ENCODE measurements at regions not wholly inside any gene's neighbourhood (a gene's known extent, or its start where the extent isn't known, plus 50 kb on each side); places are given as distances from the start of the nearest gene placed in this dataset.

DNA sequence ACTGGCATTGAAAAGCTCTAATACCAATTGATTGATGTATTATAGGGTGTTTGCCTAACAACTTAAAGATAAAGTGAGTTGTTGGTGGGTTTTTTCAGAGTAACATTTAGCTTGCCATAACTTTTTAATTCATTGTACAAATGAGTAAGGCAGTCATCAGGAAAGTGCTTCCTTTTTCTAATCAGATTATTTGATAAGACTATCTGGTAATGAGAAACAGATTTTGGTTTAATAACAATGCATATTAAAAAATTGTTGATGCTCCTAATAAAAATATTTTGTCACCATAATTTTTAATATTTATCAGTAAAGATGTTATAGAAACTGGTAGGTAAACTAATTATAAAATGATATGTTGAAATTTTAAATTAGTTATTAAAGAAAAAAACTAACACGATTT is 51.3 kb downstream of the BLTP1 start:
- no peak for DNase-seq (ENCODE audit: low spot score)

- DNase-seq (ENCODE audit: low spot score), result no peak
Measured at GRCh38 chr4:122205687-122206086, 53.6 kb downstream of the BLTP1 start.

DNA sequence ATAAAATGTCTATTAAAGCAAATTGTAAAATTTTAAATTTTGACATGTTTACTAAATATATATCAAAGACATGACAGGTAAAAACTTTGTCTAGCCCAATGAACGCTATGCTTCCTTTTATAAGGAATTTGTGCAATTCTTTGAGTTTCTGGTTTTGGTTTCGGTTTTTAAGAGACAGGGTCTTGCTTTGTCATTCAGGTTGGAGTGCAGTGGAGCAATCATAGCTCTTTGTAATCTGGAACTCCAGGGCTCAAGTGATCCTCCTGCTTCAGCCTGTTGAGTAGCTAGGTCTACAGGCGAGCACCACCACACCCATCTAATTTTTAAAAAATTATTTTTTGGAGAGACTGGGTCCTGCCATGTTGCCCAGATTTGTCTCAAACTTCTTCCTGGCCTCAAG is 60.7 kb downstream of the BLTP1 start:
- no peak for DNase-seq (ENCODE audit: low spot score)

DNA sequence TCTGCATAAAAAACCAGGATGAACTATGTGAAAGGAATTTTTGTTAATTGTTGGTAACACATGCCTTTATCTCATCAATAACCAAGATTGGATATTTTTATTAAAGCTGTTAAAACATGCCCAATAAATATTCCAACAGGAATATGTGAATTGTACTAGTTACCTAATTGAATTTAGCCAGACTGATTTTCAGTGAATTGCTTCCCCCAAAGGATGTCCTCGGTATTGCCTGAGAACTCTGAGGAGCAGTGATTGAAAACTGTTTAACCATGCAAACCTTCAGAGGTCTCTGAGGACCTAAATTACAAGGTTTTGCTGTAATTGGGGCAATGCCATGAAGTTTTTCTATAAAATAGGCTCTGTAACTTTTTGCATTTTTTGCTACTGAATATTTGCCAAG is 66.6 kb downstream of the BLTP1 start:
- peak; percentile 4 for DNase-seq (ENCODE audit: low spot score)

GRCh38 chr4:122219356-122219755 is 67.2 kb downstream of the BLTP1 start:
- DNase-seq (ENCODE audit: low spot score), result no peak

- no peak for DNase-seq (ENCODE audit: low spot score)
Measured at GRCh38 chr4:122221322-122221721, 69.2 kb downstream of the BLTP1 start.

GRCh38 chr4:122224348-122224747 is 72.2 kb downstream of the BLTP1 start:
- DNase-seq (ENCODE audit: low spot score), result peak; percentile 9

DNA sequence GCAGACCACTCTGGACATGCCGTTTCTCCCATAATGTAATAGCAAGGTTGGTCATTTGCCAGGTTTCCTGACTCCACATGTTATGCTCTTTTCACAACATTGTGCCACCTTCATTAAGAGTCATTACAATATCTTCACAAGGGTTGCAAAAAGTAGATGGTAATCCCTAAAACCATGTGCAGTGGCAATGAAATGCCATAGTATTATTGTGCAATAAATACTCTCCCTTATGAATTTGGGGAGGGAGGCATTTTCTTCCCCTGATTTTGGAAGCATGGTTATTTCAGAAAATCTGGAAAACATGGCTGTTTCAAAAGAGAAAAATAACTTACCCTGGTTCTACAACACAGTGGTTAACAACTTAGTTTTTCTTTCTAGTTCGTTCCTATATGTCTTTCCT is 75.1 kb downstream of the BLTP1 start:
- no peak for DNase-seq (ENCODE audit: low spot score)

DNA sequence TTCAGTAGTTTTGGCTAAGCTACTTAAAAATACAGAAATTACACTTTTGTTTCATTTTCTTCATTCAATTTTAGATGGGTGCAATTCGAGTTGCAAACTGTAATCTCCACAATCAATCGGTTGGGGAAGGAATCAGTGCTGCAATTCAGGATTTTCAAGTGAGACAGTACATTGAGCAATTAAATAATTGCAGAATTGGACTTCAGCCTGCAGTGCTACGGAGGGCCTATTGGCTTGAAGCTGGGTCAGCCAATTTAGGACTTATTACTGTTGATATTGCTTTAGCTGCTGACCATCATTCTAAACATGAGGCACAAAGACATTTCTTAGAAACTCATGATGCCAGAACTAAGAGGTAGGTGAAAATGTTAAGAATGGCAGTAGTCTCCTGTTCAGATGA is 77.7 kb downstream of the BLTP1 start:
- no peak for DNase-seq (ENCODE audit: low spot score)

- DNase-seq (ENCODE audit: low spot score), result no peak
Measured at GRCh38 chr4:122232633-122233032, 80.5 kb downstream of the BLTP1 start.

- no peak for DNase-seq (ENCODE audit: low spot score)
Measured at GRCh38 chr4:122234686-122235085, 82.6 kb downstream of the BLTP1 start.

GRCh38 chr4:122243785-122244184 is 91.7 kb downstream of the BLTP1 start:
- DNase-seq (ENCODE audit: low spot score), result no peak

- DNase-seq (ENCODE audit: low spot score), result no peak
Measured at GRCh38 chr4:122244764-122245163, 92.6 kb downstream of the BLTP1 start.

DNA sequence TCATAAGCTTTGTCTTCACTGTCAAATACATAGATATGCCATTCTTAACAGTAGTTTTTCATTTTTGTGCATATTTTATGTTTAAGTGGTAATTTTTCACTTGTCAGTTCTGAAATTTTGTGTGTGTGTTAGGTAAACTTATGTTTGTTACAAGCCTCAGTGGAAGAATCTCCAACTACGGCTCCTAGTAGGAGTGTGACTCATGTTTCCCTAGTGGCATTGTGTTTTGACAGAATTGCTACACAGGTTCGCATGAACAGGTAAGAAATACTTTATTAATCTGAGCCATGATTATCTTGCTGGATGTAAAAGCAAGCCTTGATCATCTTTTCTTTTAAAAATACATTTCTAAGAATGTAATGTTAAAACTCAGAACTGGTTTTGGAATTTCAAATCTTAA is 94.4 kb downstream of the BLTP1 start:
- DNase-seq (ENCODE audit: low spot score), result no peak

DNA sequence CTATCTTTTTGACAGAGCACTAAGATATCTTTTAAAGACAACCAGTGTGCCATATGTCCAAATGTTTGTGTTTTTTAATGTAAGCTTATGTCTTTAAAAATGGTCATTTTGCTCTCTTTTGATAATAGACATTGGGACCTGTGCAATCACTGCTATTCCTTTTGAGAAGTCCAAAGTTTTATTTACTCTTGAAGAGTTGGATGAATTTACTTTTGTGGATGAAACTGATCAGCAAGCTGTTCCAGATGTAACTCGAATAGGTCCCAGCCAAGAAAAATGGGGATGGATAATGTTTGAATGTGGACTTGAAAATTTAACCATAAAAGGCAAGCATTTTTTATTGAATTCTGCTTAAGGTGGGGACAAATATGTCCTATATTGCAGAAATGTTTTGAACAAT is 97.2 kb downstream of the BLTP1 start:
- DNase-seq (ENCODE audit: low spot score), result no peak

GRCh38 chr4:122252584-122252983 is 100.5 kb downstream of the BLTP1 start:
- DNase-seq (ENCODE audit: low spot score), result no peak

DNA sequence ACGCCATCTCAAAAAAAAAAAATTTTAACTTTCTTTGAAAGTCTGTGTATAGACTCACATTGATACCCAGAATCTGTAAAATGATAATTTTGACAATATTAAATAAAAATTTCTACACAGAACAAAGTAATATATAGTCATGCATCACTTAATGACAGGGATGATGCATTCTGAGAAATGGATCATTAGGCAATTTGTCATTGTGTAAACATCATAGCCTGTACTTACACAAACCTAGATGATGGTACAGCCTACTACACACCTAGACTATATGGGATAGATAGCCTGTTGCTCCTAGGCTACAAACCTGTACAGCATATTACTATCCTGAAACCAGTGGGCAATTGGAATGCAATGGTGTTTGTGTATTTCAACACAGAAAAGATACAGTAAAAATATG is 107.7 kb downstream of the BLTP1 start:
- no peak for DNase-seq (ENCODE audit: low spot score)

DNA sequence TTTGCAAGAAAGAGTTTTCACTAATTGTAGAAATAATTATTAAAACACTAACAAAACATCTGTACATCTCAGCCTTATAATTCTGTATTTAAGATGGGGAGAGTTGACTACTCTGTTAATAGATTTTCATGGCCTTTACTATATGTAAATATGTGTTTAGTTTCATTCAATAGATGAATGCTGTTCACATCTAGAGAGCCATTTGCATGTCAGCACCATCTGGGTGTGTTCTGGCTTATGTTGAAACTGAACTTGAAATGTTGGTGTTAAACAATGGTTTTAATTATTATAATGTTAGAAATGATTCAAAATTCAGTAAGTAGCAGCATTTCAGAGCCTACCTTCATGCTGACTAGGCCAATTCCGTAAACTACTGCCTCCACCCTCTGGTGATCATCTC is 102.5 kb upstream of the ADAD1 start:
- DNase-seq (ENCODE audit: low spot score), result no peak

DNA sequence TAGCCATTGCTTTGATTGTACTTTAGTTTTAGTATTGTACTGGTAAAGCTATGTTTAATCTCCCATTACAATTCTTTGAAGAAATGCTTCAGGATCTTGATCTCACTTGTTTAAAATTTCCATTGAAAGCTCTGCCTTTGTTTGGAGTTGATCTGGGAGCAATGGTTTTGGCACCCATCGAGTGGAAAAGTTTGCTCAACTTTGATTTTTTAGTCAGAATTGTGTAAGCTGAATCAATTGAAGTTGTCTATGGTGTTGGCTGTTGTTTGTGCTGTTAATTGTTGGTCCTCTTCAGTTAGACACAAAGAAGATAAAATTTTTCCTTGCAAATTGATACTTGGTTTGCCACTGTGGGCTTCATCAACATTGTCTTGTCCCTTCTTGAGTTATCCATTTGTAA is 99.8 kb upstream of the ADAD1 start:
- no peak for DNase-seq (ENCODE audit: low spot score)

- no peak for DNase-seq (ENCODE audit: low spot score)
Measured at GRCh38 chr4:122279670-122280069, 99.1 kb upstream of the ADAD1 start.

DNA sequence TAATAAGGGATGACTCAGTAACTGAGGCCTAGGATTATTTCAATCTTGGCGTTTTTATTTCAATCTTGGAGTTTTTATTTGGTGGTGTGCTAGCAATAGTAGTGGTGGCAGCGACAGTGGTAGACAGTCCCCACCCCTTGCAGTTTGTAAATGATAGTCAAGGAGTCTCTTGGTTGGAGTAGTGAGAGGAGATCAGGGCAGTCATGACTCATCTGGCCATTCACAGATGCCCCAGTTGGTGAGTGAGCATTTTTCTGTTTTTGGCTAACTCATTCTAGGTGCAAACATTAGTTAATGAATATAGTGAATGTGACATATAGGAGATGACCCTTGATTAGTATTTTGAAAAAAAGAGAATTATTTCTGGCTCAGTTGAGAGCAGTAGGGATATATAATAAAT is 93.5 kb upstream of the ADAD1 start:
- peak; percentile 9 for DNase-seq (ENCODE audit: low spot score)

DNA sequence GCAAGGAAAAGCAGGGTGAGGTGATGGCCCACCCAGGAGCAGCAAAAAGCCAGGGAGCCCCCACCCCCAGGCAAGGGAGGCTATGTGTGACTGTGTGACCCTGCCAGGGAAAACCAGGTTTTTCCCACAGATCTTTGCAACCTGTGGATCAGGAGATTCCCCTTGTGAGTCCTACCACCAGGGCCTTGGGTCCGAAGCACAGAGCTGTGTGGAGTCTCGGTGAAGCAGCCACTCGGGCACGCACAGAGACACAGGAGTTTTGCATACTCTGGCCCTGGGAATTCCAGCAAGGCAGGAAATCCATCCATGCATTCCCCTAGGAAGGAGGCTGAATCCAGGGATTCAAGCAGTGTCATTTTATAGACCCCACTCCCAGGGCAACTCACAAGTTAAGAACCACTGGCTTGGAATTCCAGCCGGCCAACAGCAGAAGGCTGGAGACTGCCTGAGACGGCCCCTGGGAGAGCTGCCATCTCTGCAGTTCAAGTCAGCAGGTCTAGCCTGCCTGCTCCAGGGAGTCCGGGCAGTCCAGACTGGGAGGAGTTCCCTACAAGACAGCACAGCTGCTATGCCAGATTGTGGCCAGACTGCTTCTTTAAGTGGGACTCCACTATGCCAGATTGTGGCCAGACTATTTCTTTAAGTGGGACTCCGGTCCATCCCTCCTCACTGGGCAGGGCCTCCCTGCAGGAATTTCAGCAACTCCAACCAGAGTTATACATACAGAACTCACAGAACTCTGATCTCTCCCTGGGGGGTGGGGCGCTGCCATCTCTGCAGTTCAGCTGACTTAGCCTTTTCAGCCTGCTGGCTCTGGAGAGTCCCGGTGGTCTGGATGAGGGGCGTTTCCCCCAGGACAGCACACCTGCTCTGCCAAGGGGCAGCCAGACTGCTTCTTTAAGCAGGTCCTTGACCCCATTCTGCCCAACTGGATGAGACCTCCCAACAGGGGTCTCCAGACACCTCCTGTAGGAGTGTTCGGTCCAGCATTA is 85.1 kb upstream of the ADAD1 start:
- DNase-seq (ENCODE audit: low spot score), result peak; percentile 4

DNA sequence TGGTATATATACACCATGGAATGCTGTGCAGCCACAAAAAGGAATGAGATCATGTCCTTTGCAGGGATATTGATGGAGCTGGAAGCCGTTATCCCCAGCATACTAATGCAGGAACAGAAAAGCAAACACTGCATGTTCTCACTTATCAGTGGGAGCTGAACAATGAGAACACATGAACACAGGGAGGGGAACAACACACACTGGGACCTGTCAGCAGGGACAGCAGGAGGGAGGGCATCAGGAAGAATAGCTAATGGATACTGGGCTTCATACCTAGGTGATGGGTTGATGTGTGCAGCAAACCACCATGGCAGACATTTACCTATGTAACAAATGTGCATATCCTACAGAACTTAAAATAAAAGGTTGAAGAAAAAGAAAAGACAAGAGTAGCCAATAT is 81.1 kb upstream of the ADAD1 start:
- no peak for DNase-seq (ENCODE audit: low spot score)

DNA sequence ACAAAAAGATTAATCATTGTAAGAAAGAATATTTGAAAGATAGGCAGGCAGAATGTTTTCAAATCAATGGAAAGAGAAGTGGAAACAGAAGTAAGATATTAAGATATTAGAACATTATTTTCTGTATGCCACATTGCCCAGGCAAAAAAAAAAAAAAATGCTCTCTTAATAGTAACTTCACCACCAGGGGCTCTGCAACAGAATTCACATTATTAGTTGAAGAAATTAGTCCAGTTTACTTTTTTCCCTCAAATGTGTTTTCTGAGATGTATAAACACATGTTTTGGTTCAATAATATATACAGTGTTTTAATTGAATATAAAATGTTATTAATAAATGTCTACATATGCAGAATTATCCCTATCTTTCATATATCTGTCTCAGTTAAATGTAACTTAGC is 78.0 kb upstream of the ADAD1 start:
- DNase-seq (ENCODE audit: low spot score), result no peak
